DMS114 treated with DMSO at 0.1 percent for 48 hours (cell line): ENCODE measurements at regions not wholly inside any gene's neighbourhood (a gene's known extent, or its start where the extent isn't known, plus 50 kb on each side); places are given as distances from the start of the nearest gene placed in this dataset.

ENCODE experiments used
- DNase-seq: peaks from one replicate; lab custom pipeline; 2025; ENCODE audit not compliant: unreplicated experiment; lab: John Stamatoyannopoulos, UW

DNA sequence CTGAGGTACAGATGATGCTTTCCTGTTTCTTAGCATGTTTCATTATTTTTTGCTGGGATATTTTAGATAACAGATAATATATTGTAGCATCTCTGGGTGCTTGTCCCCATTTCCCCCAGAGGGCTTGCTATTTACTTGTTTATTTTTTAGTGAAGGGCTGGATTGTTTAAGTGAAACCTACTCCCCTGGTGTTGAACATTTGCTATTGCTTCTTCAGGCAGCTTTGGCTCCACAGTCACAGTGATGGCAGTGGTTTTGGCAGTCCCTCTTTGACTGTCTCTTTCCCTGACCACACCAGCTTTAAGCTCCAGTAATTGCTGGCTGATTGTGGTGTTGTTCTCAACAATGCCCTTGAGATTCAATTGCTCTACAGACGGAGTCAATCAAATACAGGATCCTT, 128.9 kb downstream of the KLF13 start:
- no peak for DNase-seq

DNA sequence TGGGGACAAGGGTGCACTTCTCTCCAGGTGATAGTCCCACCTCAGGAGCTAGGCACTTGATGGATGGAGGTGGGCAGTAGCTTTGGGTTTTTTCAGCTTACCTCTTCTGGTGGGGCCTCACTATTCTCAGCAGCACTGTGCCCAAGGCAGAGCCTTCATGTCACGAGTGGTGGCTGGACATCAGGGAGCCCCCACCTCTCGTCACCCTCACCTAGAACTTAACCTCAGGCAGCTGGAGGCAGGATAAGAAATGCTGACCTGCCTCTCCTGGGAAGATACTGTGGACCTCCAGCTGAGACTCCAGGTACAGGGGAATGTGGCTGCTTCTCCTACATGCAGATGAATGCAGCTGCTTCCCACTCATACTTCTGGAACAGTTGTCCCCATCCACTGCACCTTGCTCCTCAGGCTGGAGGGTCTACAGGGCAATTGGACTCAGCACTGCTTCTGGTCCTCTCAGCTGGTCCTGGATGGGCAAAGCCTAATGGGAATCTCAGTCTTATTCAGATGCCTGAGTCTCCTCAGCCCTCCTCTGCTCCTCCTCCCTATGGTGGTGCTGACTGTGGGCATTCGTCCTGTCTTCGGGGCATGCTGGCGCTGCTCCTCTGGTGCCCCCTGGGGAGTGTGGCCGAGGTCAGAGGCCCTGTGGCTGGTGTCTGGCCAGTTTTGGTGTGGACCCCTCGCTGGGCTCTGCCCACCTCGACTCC, 129.9 kb downstream of the KLF13 start:
- DNase-seq = no peak

DNA sequence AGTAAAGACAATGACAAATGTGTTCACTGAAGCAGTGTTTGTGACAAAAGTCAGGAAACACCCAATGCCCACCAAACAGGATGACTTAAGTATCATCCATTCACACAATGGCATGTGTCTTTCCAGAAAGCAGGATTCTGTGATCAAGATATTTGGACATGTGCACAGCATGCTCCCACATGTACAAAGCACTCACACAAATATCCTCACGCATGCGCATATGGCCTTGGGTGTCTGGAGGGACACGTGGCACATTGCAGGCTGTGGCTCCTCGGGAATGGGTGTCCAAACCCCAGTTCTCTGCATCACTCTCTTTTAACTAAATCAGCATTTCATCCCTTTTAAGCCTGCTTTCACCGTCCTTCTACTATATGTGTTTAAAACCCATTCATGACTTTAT, 130.5 kb downstream of the KLF13 start:
- no peak for DNase-seq

DNA sequence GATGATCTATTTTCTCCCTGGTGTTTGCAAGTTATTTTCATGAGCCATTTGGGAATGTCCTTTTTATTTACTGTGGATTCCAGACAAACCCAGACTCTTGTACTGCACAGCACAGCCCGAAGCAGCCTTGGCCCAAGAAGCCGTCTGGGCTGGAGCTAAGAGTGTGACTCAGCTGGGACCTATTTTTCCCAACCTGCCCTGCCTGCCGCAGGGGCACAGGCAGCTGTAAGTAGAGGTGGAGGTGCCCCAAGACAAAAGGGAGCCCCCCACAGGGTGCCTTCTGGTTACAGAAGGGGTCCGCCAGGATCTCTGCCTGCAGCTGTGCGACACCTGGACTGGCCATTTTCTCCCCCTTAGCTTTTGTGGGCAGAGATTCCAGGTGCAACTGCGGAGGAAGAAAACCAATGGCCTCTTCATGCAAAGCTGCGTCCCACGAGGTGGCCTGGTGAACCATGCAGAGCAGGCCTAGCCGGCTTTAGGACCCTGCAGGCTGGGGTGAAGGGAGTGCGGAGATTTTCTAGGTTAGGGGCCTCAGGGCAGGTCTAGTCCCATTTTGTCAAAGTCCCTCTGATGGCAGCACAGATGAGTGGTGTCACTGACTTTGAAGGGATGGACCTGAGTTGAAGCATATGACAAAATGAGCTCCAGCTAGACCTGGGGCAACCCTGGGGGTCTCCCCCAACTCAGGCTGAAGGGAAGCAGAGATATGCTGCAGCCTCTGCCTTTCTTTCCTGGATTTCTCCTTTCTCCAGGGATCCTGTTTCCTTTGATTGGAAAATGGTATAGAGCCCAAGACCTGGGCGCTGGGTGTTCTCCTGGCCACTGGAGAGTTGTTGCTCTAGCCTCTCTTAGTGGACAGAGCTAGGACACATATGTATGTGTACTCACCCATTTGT, 131.2 kb downstream of the KLF13 start:
- no peak for DNase-seq

DNA sequence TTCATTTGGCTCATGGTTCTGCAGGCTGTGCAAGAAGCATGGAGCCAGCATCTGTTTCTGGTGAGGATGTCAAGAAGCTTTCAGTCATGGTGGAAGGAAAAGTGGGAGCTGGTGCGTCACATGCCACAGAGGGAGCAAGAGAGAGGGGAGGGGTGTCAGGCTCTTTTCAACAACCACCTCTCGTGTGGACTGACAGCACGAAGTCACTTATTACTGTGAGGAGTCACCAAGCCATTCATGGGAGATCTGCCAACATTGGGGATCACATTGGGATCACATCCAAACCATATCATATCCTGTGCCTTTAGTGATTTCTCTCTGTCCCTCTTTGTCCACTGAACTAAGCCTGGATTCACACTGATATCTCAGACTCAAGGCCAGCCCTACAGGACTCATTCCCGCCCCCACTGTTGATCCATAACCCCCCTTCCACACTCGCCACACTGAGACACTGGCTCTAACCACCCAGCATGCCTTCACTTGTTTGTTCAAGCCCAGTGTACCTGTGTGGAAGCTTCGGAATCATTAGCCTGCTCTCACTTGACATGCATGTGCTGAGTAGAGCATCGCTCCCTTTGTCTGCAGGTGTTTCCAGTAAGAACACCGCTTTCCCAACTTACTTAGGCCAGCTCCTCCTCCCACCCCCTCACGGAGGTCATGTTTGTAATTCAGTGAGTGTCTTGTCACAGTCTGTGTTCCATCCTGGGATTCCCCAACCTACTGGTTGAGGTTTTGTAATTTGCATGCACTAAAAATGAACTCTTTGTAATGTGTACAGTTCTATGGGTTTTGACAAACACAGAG, 132.2 kb downstream of the KLF13 start:
- DNase-seq = no peak

DNA sequence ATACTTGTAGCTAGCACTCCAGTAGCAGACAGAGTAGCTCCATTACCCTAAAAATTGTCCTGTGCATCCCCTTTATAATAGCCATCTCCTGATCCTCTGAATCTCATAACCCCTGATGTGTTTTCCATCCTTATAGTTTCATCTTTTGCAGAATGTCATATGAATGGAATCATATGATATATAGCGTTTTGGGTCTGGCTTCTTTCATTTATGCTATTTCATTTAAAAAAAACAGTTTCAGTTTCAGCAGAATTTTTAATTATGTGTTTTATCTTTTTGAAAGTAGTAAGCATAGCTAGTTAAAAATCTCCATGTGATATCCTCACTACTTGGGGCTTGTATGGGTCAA, 132.7 kb downstream of the KLF13 start:
- no peak for DNase-seq

DNA sequence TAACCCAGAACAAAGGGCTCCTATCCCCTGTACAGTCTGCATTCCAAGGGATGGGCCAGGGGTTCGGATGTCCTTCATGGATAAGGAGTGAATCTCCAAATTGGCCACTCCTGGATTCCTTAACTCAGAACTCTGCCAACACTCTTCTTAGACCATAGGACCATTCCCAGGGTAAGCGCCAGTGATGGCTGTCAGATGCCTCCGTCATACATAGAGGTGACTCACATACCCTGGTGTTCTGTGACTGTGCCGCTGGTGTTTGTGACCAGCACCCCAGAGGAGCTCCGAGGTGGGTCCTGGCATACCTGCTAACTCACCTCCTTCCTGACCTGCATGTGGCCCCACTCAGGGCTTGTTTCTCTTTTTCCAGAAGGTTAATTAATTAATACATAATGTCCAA, 134.7 kb downstream of the KLF13 start:
- no peak for DNase-seq

DNA sequence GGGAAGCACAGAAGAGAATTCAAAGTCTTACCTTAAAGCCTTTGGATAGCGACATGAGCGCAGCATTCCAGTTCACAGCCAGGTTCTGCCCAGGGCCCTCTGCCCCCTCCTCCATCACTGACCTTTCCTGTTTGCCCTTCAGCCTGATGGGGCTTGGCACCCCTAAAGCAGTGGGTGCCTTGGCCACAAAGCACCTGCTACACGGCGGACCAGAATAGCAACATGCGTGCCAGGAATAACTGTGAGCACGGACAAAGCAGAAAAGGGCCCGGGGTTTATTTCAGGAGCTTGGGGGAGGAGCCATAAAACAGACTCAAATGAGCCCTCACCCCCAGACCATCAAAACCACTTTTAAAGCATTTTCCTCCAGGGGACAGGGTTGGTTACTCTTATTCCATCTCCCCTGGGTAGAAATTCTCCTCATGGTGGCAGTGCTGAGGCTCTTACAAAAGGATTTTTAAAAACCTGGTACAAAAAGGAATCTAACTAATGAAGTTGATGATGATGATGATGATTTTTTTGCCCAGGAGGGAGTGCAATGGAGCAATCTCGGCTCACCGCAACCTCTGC, 135.4 kb downstream of the KLF13 start:
- DNase-seq = no peak

DNA sequence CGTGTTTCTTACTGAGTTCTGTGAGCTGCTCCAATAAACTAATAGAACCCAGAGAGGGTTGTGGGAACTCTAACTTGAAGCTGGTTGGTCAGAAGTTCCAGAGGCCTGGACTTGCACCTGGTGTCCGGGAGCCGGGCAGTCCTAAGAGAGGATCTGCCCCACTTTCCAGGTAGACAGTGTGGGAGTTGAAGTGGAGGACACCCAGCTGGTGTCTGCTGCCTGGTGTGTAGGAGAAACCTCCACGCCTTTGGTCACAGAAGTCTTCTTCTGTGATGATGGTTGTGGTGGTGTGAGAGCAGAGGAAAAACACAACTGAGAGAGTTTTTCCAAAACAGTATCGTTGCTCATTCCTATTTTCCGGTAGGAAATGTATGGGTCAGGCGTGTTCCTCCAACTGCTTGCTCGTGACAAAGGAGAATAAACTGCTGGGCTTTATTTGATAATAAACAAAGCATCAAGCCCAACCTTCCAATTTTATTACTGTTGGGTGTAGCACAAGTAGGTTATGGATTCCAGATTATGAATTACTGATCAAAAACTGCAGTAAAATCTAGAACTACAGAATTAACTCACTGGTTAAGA, 137.0 kb downstream of the KLF13 start:
- DNase-seq = no peak

DNA sequence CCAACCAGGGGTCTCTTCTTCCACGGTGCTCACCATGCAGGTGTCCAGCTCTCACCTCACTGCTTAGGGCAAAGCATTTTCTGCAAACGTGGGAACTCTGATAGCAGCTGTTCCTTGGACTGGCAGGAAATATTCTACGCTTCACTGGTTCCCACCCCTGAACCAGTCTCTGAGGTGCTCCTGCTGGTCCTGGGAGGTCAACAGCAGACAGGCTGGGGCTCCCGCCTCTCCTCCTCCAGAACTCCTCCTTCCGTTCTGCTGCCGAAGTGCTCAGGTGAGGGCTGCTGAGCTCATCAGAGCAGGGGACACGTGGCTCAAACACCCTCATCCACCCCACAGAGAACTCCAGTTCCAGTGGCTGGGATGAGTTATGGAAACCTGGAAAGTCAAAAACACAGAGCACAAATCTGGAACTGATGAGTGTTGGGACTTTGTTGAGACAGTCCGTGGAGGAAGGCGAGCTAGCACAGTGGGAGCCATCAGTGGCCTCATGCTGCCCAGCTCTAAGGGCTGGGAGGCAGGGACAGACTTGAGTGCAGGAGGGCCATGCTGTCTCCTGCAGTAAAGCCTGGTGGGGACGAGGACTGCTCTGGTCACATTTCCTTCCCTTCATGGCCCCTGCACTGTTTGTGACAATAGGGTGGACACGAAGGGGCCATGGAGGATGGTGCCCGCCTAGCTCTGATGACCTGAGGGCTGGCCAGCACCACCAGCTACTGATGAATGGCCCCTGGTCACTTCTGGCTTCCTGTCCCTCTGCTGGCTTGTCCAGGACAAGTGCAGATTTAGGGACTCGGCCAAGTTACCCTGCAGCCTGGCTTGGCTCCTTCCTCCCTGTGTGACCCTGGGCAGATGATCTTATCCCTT, 137.8 kb downstream of the KLF13 start:
- no peak for DNase-seq

DNA sequence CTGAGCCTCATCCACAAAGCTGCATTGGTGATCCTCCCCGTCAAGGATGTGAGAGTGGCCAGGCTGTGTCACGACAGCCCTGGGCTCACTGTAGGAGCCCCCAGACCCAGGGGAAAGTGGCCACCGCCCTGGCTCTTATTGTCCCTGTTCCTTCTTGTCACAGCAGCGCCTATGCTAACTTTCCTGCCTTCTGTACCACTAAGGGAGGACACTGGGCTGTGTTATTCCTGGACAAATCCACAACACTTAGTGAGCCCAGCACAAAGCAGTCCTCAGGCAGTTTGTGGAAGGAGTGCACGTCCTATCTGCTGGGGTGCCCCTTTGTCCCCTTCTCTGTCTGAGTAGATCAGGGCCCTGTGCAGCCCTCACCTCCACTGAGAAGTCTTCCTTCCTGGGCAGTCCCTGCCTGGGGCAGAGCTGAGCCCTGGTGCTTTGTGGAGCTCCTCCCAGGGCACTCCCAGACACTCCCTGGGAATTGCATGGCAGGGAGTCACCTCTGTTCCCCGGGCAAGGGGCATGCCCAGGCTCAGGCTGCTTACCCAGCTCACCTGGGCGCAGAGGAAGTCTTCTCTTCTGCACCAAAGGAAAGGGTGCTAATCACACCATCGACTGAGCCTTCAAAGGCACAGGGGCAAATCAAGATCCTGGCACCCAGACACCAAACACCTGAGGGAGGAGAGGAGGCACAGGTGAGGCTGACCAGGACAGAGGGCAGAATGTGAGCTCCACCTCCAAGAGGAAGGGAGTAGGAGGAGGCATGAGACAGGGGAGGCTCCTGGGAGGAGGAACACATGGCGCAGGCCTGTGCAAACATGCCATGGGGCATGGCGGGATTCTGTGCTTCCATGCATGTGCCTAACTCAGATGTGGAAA, 138.7 kb downstream of the KLF13 start:
- DNase-seq = no peak

DNA sequence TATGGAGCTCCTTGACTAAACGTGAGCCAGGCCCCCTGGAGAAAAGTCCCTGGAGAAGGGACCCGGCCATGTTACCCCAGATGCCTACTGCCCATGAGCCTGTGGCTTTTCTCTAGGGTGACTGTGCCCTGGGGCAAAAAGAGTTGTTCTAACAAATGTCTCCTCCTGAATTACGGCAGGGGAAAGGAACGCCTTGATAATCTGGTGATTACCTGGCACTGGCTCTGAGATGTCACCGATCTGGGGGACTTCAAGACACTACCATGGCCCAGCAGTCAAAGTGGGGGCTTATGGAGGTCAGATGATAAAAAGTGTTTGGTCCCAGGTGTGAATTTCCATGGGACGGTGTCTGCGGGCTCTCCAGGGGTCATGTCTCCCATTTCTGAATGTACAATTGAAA, 140.7 kb downstream of the KLF13 start:
- no peak for DNase-seq

DNA sequence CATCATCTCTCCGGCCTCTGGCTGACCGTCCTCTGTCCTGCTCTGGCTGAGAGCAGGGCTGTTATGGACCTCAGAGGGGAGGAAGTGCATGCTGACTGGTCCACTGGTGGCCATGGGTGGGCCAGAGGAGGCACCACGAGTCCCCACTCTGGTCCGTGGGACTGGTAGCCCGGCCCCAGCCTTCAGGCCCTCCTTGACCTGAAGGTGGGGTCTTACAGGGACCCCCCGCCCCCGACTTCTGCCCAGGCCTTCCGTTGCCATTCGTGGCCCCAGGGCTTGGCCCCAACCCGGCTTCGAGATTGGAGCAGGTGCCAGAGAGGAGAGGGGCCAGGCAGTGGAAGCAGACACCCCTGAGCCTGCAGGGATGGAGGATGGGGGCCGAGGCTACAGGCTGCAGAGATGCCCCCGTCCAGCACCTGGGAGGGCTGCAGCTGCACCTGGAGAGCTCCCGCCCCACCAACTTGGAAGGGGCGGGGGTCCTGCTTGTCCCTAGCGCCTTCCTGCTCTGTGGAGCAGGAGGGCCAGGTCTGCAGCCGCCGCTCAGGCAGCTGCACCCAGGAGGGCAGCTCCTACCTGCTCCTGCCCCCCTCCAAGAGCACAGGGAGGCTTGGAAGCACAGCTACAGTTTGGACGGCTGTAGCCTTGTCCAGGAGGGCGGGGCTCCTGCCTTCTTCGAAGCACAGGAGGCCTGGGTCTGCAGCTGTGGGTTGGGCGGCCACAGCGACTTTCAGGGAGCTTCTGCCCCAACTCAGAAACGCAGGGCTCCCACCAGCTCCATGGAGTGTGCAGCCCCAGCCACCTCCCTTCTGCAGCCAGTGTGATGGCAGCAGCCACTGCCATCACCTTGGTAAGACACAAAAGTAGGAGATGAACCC, 142.5 kb downstream of the KLF13 start:
- no peak for DNase-seq

DNA sequence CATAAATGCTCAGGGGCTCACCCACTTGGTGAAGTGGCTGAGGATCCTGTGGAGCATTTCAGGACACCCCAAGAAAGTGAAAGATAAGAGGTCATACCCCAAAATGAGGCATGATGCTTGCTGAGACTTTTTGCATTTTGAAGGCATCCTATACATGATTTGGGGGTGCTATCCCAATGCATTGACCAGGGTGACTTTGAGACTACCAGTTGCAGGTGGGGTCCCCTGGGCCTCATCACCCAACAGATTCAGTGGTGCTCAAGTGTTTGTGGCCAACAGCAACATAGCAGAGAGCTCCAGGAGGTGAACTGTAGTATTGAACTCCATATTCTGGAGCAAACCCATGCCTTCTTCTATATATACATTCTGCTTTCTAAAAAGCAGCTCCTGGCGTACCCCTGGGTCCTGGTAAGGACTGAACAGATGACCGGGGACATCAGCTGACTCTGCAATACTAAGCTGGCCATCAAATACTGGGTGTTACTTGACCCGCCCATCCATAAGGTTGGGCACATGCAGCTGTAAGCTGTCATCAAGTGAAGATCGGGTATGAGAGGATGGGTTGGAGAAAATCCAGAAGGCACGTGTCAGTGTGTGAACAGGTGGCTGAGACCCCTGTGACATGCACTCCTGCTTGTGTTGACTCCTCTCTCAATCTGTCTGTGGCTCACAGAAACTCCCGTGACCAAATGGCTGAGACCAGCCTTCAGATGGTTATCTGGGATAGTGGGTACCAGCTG, 143.3 kb downstream of the KLF13 start:
- DNase-seq = no peak

DNA sequence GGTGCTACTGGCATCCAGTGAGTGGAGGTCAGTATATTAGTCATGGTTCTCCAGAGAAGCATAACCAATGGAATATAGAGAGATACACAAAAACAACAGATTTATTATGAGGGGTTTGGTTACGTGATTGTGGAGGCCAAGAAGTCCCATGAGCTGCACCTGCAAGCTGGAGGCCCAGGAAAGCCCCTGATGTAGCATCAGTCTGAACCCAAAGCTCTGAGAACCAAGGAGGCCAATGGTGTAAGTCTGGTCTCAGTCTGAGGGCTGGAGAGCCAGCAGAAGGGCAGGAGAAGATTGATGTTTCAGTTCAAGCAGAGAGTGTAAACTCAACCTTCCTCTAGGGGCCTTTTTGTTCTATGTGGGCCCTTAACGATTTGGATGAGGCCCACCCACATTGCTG, 144.1 kb downstream of the KLF13 start:
- DNase-seq = no peak

DNA sequence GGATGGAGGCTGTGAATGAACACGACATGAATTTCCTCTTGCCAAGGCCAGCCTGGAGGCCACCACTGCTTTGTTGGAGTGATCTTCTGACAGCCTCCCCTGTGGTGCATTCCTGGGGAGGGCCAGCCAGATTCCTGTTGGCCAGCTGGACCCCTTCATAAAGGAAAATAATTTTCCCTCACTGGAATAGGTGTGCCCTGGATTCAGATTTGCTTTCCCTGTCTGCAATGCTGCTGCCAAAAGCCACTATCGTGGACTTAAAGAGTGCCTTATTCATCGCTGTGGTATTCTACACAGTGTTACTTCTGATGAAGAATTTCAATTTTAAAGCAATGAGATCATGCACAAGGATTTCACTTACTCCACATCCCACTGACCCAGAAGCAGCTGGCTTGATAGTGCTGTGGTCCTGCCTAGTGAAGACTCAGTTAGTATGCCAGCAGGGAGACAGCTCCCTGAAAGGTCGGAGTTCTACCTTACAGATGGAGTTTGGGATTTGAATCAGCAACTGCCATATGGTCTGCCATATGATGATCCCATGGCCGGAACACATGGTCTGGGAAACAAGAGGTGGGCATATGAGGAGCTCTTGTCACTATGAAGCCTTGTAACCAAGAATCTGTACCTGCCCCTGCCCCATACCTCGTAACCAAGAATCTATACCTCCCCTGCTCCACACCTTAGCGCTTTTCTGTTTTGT, 145.2 kb downstream of the KLF13 start:
- DNase-seq = no peak
